Left lung (tissue), 4 donors: ENCODE measurements at regions not wholly inside any gene's neighbourhood (a gene's known extent, or its start where the extent isn't known, plus 50 kb on each side); places are given as distances from the start of the nearest gene placed in this dataset.
"Not testable (repeated sequence)": the region's sequence is repeated elsewhere in the genome, so short reads cannot be mapped to it uniquely, and the experiment has no call there.

Source experiments
- ATAC-seq: fragments of 200-7000 bp; cut with Tn5 transposase; one replicate; pipeline ENCODE4 v1.9.1; 2020; ENCODE audit warnings: moderate library complexity
- DNase-seq, 4 donors: peaks; one replicate each; pipeline ENCODE4 v3.0.0-alpha.2; 2013 to 2020
- H3K27ac ChIP-seq, 2 donors: fragments of 200-600 bp; sonication (generic) in 1 of 2; one replicate each; pipeline versions ENCODE4 v1.5.0 to v1.8.0; 2020 to 2021
- H3K27me3 ChIP-seq, 2 donors: fragments of 200-600 bp; sonication (generic) in 1 of 2; one replicate each; pipeline versions ENCODE4 v1.5.0 to v1.8.0; 2020 to 2021
- H3K36me3 ChIP-seq, 2 donors: fragments of 200-600 bp; sonication (generic) in 1 of 2; one replicate each; pipeline versions ENCODE4 v1.5.0 to v1.8.0; 2020 to 2021
- H3K4me1 ChIP-seq, 2 donors: fragments of 200-600 bp; one replicate each; pipeline ENCODE4 v1.8.0; 2021
- H3K4me3 ChIP-seq, 2 donors: fragments of 200-600 bp; sonication (generic) in 1 of 2; one replicate each; pipeline versions ENCODE4 v1.5.0 to v1.8.0; 2020 to 2021; ENCODE audit warnings: mild to moderate bottlenecking in 1 of 2
- H3K9me3 ChIP-seq, 2 donors: fragments of 200-600 bp; sonication (generic) in 1 of 2; one replicate each; pipeline versions ENCODE4 v1.5.0 to v1.8.0; 2020 to 2021
- CTCF ChIP-seq, 2 donors: fragments of 200-600 bp; sonication (generic) in 1 of 2; IDR thresholded peaks; one replicate each; pipeline versions ENCODE4 v1.5.0 to v1.8.0; 2021; ENCODE audit warnings: antibody characterized with exemption in 2 of 2
- intact Hi-C, 2 donors: fragments of 100-400 bp; cut with DNase I; formaldehyde crosslinking; loops; one replicate each; pipeline versions ENCODE4 v1.11.2 to v1.14.2; 2022
- donor health status: DM: no; HTN: yes; CAD: no.
- donor health status: DM: no; HTN: no; CAD: no.

GRCh38 chr18:40152859-40153258 lies 1802.2 kb upstream of the PIK3C3 start:
- no peak overlapping the region for H3K4me3 ChIP-seq
- no peaks in the 10 kb centered on the region for H3K9me3 ChIP-seq
- H3K27ac ChIP-seq, result no peak overlapping the region
- no peaks in the 10 kb centered on the region for H3K36me3 ChIP-seq
- no peaks in the 10 kb centered on the region for H3K4me1 ChIP-seq
- no peak for ATAC-seq
- TF ChIP-seq CTCF (IDR thresholded peaks at IDR 0.05), result no peak
- intact Hi-C loops, result no loop called here
- no peaks in the 10 kb centered on the region for H3K27me3 ChIP-seq
- DNase-seq, result no peak

- no peaks in the 10 kb centered on the region for H3K9me3 ChIP-seq
- no peaks in the 10 kb centered on the region for H3K27me3 ChIP-seq
- TF ChIP-seq CTCF (IDR thresholded peaks at IDR 0.05), result no peak
- no peak overlapping the region for H3K4me3 ChIP-seq
- no peak overlapping the region for H3K27ac ChIP-seq
- no peaks in the 10 kb centered on the region for H3K4me1 ChIP-seq
- no peaks in the 10 kb centered on the region for H3K36me3 ChIP-seq
- intact Hi-C loops, result no loop called here
- ATAC-seq (no peak), DNase-seq (peak in 1 of 4 donors; percentile 7)
Observed at GRCh38 chr18:40148960-40149359, 1806.1 kb upstream of the PIK3C3 start.

GRCh38 chr18:40133253-40133652 lies 1821.8 kb upstream of the PIK3C3 start:
- no peak for DNase-seq
- Histone ChIP-seq H3K4me1 (no peaks in the 10 kb centered on the region), H3K27ac (no peak overlapping the region), H3K9me3 (peaks cover 0 to 16% of the 10 kb centered on the region in 2 donors), H3K27me3 (no peaks in the 10 kb centered on the region), H3K4me3 (no peak overlapping the region), H3K36me3 (no peaks in the 10 kb centered on the region)
- TF ChIP-seq CTCF (IDR thresholded peaks at IDR 0.05), result no peak
- intact Hi-C loops, result no loop called here
- ATAC-seq, result no peak

DNA sequence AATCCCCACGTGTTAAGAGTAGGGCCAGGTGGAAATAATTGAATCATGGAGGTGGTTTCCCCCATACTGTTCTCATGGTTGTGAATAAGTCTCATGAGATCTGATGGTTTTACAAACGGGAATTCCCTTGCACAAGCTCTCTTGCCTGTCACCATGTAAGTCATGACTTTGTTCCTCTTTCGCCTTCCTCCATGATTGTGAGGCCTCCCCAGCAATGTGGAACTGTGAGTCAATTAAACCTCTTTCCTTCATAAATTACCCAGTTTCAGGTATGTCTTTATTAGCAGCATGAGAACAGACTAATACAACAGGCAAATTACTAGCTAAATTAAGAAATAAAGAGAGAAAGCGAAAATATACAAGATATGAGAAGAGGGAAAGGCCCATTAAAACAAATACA lies 1822.6 kb upstream of the PIK3C3 start:
- intact Hi-C loops, H3K36me3 ChIP-seq, H3K27ac ChIP-seq, H3K4me1 ChIP-seq, ATAC-seq, H3K4me3 ChIP-seq, DNase-seq, H3K27me3 ChIP-seq: not testable (repeated sequence)
- H3K9me3 ChIP-seq, result peaks cover 0 to 16% of the 10 kb centered on the region in 2 donors

DNA sequence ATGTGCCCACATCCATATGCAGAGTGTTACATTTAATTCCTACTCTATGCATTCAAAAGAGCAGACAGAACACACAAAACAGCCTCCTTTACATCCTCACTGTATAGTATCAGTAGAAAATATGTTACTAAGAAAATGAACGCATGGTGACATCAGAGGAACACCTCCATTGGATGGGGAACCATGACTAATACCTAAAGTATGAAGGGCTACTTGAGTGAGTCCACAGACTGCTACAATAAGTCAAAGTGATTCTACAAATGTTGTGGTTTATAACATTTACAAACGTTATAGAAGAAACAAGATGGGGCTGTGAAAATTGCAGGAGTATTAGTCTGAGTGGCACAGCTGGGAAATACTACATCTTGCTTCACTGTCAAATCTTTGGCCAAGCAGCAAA lies 1830.9 kb upstream of the PIK3C3 start:
- DNase-seq, result no peak
- no peak for ATAC-seq
- Histone ChIP-seq H3K27me3 (no peaks in the 10 kb centered on the region), H3K4me3 (no peak overlapping the region), H3K36me3 (no peaks in the 10 kb centered on the region), H3K9me3 (peaks cover 0 to 3% of the 10 kb centered on the region in 2 donors), H3K27ac (no peak overlapping the region), H3K4me1 (no peaks in the 10 kb centered on the region)
- intact Hi-C loops, result no loop called here
- TF ChIP-seq CTCF (IDR thresholded peaks at IDR 0.05), result no peak

DNA sequence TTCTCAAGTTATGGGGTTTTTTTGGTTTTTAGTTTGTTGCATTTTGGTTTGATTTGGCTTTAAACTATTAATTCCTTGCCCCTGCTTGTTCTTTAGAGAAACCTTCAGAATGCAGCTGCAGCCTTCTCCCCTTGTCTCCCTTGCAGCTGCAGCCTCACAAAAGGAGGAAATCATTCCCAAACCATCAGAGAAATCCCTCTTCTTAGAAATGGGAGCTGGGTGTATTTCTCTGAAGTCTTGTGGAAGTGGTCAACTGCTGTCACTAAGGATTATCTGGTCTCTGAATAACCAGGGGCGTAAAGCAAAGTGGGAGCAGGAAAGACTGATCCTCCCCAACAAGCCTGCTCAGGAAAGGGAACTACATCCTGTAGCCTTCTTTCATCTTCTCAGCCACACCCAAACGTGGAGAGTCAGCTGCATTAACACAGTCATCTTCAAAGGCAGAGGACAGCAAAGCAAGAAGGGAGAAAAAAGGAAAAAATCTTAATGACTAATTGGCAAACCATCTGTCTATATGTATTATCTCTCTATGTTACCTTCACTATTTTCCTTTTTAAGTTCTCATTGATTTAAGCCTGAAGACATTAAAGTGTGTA lies 1834.1 kb upstream of the PIK3C3 start:
- no peaks in the 10 kb centered on the region for H3K4me1 ChIP-seq
- DNase-seq (no peak), ATAC-seq (no peak)
- no peaks in the 10 kb centered on the region for H3K27me3 ChIP-seq
- intact Hi-C loops, result no loop called here
- H3K9me3 ChIP-seq, result peaks cover 0 to 7% of the 10 kb centered on the region in 2 donors
- H3K4me3 ChIP-seq, result no peak overlapping the region
- H3K27ac ChIP-seq, result no peak overlapping the region
- no peaks in the 10 kb centered on the region for H3K36me3 ChIP-seq
- TF ChIP-seq CTCF (IDR thresholded peaks at IDR 0.05), result no peak
